Lower leg skin (tissue), 3 donors: ENCODE measurements at regions not wholly inside any gene's neighbourhood (a gene's known extent, or its start where the extent isn't known, plus 50 kb on each side); places are given as distances from the start of the nearest gene placed in this dataset.

Experiments used
- POLR2A ChIP-seq, 2 donors: fragments of 450-650 bp; IDR thresholded peaks; one replicate each; pipeline ENCODE4 v1.6.1; 2016 to 2017; ENCODE audit warnings: antibody characterized with exemption in 2 of 2, mild to moderate bottlenecking in 1 of 2, moderate library complexity in 1 of 2
- TF ChIP-seq, protein P1 (sequence below), 3 donors: fragments of 450-650 bp; IDR thresholded peaks; one replicate each; pipeline ENCODE4 v1.5.1; 2016; ENCODE audit warnings: antibody characterized with exemption in 3 of 3, mild to moderate bottlenecking in 3 of 3, moderate library complexity in 2 of 3

GRCh38 chr6:71388068-71388744, 99.6 kb downstream of the OGFRL1 start:
- TF ChIP-seq, protein P1, sequence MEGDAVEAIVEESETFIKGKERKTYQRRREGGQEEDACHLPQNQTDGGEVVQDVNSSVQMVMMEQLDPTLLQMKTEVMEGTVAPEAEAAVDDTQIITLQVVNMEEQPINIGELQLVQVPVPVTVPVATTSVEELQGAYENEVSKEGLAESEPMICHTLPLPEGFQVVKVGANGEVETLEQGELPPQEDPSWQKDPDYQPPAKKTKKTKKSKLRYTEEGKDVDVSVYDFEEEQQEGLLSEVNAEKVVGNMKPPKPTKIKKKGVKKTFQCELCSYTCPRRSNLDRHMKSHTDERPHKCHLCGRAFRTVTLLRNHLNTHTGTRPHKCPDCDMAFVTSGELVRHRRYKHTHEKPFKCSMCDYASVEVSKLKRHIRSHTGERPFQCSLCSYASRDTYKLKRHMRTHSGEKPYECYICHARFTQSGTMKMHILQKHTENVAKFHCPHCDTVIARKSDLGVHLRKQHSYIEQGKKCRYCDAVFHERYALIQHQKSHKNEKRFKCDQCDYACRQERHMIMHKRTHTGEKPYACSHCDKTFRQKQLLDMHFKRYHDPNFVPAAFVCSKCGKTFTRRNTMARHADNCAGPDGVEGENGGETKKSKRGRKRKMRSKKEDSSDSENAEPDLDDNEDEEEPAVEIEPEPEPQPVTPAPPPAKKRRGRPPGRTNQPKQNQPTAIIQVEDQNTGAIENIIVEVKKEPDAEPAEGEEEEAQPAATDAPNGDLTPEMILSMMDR (IDR thresholded peaks at IDR 0.05): no peak
- no peak for TF ChIP-seq POLR2A (IDR thresholded peaks at IDR 0.05)
